ENCODE measurements at regions not wholly inside any gene's neighbourhood (a gene's known extent, or its start where the extent isn't known, plus 50 kb on each side); places are given as distances from the start of the nearest gene placed in this dataset.
A peak's percentile ranks its signal among the peaks of the same experiment; 100 is the strongest.
"Not testable (repeated sequence)": the region's sequence is repeated elsewhere in the genome, so short reads cannot be mapped to it uniquely, and the experiment has no call there.

GRCh38 chr10:8412541-8412940, 358.1 kb downstream of the GATA3 start:
- no peak for DNase-seq (ENCODE audit: low read depth)
- H3K4me3 ChIP-seq (replicated peaks; ENCODE audit: low read depth, low read length), result no peak overlapping the region
- TF ChIP-seq CTCF (IDR thresholded peaks at IDR 0.05; ENCODE audit: low read length, missing control alignments), result no peak

GRCh38 chr10:8415029-8415428, 360.5 kb downstream of the GATA3 start:
- H3K4me3 ChIP-seq (replicated peaks; ENCODE audit: low read depth, low read length); DNase-seq (ENCODE audit: low read depth): not testable (repeated sequence)

- no peak for TF ChIP-seq CTCF (IDR thresholded peaks at IDR 0.05; ENCODE audit: low read length, missing control alignments)
- no peak for DNase-seq (ENCODE audit: low read depth)
- no peak overlapping the region for H3K4me3 ChIP-seq (replicated peaks; ENCODE audit: low read depth, low read length)
Observed at GRCh38 chr10:8416192-8416701, 361.8 kb downstream of the GATA3 start.

- TF ChIP-seq CTCF (IDR thresholded peaks at IDR 0.05; ENCODE audit: low read length, missing control alignments), result no peak
Observed at GRCh38 chr10:8416760-8417159, 362.3 kb downstream of the GATA3 start.

GRCh38 chr10:8417631-8418030, 363.1 kb downstream of the GATA3 start:
- no peak for TF ChIP-seq CTCF (IDR thresholded peaks at IDR 0.05; ENCODE audit: low read length, missing control alignments)
- DNase-seq (ENCODE audit: low read depth), result no peak
- H3K4me3 ChIP-seq (replicated peaks; ENCODE audit: low read depth, low read length), result no peak overlapping the region

More at GRCh38 chr10:8416760-8417159, 362.3 kb downstream of the GATA3 start:
- H3K4me3 ChIP-seq (replicated peaks; ENCODE audit: low read depth, low read length), result no peak overlapping the region
- DNase-seq (ENCODE audit: low read depth), result no peak

GRCh38 chr10:8418631-8419030, 364.1 kb downstream of the GATA3 start:
- no peak overlapping the region for H3K4me3 ChIP-seq (replicated peaks; ENCODE audit: low read depth, low read length)
- TF ChIP-seq CTCF (IDR thresholded peaks at IDR 0.05; ENCODE audit: low read length, missing control alignments), result no peak
- DNase-seq (ENCODE audit: low read depth), result peak; percentile 56

GRCh38 chr10:8420182-8420581, 365.7 kb downstream of the GATA3 start:
- no peak for DNase-seq (ENCODE audit: low read depth)
- no peak for TF ChIP-seq CTCF (IDR thresholded peaks at IDR 0.05; ENCODE audit: low read length, missing control alignments)
- H3K4me3 ChIP-seq (replicated peaks; ENCODE audit: low read depth, low read length), result no peak overlapping the region
